ENCODE measurements at regions not wholly inside any gene's neighbourhood (a gene's known extent, or its start where the extent isn't known, plus 50 kb on each side); places are given as distances from the start of the nearest gene placed in this dataset.

DNA sequence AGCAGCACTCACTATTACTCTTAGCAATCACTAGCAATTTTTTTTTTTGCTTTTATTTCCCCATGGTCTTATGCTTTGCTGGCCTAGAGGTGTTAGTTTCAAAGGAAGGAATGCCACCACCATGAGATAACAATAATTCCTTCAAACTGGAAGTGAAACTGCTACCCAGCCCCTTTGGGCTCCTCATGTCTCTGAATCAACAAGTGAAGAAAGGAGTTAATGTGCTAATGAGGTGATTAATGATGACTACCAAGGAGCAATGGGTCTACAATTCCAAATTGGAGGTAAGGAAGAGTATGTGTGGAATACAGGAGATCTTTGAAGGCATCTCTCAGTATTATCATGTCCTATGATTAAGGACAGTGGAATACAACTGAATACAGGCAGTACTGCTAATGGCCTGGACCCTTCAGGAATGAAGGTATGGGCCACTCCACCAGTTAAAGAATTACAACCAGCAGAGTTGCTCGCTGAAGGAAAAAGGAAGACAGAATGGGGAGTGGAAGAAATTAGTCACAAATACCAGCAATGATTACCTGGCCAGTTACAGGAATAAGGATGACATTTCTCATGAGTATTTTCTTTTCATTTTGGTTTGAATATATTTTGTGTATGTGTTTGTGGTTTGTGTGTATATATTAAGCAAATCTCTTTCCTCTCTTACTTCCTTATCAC is 652.9 kb downstream of the ADGRL2 start:
- no peak for DNase-seq
- intact Hi-C loops (cut with micrococcal nuclease) = no loop called here
- no peak for ATAC-seq

DNA sequence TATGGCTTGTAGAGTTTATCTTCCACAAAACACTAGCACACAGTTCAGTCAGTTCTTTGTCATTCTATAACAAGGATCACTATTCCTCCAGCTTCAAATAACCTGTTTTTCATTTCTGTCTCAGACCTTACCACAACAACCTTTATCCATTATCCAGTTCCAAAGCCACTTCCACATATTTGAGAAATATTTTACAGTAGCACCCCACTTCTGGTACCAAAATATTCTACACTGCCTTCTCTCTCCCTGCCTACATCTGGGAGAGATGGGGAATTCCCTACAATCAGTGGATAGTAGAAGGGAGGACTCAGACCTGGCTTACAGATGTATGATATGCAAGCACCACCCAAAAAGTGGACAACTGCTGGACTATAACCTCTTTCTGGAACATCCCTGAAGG is 651.4 kb downstream of the ADGRL2 start:
- DNase-seq (no peak), ATAC-seq (no peak)
- intact Hi-C loops (cut with micrococcal nuclease) = no loop called here

DNA sequence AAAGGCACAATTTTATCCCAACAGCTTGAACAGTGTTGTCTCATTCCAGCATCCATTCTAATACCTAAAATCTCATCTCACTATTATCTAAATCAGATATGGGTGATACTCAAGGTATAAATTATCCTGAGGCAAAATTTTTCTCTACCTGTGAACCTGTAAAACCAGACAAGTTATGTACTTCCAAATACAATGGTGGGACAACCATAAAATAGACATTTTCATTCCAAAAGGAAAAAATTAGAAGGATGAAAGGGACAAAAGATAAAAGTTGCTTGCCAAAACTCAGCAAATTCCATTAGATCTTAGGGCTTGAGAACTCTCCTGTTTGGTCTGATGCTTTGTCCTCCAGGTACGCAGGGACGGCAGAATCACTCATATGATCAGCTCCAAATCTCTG is 650.5 kb downstream of the ADGRL2 start:
- intact Hi-C loops (cut with micrococcal nuclease) = no loop called here
- ATAC-seq = no peak

DNA sequence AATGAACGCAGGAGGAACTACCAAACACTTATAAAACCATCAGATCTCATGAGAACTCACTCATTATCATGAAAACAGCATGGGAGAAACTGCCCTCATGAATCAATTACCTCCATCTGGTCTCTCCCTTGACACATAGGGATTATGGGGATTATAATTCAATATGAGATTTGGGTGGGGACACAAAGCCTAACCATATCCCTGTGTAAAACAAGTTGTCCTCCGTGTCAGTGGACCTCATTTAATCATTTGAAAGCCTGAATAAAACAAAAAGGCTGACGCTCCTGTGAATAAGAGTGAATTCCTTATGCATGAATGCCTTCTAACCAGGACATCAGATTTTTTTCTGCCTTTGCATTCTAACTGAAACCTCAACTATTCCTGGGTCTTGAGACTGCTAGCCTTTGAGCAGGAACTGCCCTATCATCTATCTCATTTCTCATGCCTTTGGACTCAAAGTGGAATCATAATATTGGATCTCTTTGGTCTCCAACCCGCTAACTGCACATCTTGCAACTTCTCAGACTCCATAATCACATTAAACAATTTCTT is 648.8 kb downstream of the ADGRL2 start:
- no peak for DNase-seq
- intact Hi-C loops (cut with micrococcal nuclease) = no loop called here
- ATAC-seq = no peak

More for the DNA sequence above, 650.5 kb downstream of the ADGRL2 start:
- no peak for DNase-seq

DNA sequence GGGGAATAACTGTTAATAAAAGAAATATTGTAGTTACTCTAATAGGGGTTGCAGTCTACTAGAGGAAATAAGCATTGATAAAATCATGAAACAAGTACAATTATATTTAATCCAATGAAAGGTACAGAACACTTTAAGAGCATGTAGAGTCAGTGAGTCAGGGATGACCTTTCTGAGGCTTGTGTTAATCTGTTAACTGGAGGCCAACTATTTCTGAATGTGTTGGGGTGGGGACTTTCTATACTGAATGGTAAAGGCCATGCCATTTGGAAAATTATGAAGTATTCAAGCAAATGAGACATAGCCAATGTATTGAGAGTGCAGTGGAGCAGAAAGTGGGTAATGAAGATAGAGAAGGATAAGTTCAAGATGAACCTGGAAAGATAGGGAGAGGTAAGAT is 646.2 kb downstream of the ADGRL2 start:
- intact Hi-C loops (cut with micrococcal nuclease) = no loop called here
- no peak for ATAC-seq
- no peak for DNase-seq

DNA sequence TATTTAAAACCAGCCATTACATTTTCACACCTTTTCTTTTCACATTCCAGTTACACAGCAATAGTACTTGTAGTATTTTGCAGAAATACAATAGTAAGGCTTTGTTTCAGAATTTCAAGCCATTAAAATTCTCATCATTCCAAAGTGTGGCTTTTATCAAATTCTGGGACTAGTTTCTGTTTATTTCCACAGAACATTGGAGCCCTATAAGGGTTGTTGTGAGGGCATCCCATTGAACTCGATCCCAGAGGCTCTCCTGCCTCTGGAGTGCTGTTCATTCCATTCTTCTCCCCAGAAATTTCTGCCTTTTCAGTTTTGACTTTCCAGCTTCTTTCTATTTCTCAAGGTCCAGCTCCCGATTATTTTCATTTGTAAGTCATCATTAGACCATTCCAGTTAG is 645.5 kb downstream of the ADGRL2 start:
- DNase-seq (no peak), ATAC-seq (no peak)
- intact Hi-C loops (cut with micrococcal nuclease) = no loop called here

DNA sequence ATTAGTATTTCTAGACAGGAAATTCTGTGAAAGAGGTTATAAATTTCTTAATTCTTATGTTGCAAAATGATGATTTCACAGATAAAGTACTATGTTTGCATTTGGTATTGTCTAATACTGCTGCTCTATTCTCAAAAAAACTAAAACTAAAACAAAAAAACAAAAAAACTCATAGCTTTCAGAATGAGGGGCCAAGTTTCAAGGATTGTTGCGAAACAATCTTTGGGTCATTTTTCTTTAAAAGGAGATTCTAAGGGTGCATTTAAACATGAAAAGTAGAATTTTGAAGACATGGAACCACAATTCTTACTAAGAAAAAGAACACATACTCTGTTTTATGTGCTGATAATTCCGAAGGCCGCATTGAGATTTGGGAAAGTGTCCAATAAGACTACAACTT is 645.1 kb downstream of the ADGRL2 start:
- intact Hi-C loops (cut with micrococcal nuclease) = no loop called here
- ATAC-seq (no peak), DNase-seq (no peak)

DNA sequence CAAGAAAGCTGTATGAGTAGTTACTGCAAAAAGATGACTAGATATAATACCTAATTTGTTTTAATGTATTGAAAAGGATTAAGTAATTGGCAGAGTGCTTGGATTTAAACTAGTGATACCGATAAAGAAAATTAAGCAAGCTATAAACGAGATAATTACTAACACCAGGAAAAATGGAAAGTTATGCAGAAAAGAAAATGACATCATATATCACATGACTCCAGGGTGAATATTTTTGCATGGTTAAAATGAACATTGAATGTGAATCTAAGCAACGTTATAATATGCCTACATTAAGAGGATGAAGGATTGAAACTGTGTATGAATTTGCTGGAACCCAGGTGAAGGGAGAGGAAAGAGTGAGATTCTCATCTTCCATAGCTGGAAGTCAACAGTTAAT is 644.4 kb downstream of the ADGRL2 start:
- DNase-seq = no peak
- intact Hi-C loops (cut with micrococcal nuclease) = no loop called here
- no peak for ATAC-seq

DNA sequence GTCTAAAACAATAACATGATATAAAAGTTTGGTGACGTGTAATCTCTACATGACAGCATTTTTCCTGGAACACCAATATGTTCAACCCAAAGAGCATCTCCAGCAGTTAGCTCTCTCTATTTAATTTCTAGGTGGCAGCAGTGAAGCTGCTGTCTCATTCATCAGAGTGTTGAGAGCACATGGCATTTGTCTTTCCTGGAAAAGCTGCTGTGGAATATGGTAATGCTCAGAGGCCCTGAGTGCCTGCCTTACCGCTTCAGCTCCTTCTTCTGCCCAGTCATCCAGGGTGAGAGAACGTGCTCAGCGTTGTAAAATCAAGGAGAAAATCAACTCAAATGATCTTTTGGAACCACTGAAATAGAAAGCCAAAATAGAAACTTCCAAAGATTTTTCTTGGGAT is 640.7 kb downstream of the ADGRL2 start:
- intact Hi-C loops (cut with micrococcal nuclease) = no loop called here
- DNase-seq (no peak), ATAC-seq (no peak)

DNA sequence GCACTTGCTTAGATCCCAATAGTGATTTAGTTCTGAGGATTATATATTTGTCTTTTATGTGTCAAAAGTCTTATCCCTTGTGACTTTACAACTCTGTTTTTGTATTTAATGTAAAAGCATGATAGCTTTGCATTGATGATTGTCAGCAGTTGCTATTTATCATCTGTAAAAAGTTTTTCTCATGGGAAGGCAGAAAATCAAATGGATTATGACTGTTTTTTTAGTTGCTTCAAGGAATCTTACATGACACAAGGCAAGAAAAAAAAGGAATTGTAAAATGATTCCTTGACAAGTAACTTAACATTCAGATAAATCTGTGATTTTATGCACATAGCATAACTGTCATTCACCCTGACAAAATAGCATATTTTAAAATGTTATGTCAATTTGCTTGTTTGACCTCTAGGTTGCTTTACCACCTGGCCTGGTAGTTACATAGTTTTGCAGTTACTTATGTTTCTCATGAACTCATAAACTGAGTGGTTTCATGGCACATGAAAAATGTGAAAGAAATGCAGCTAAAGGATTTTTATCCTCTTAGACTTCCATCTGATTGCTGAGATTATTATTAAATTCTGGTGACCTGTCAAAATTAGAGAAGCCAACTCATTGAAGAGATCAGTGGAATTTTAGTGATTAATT is 622.6 kb downstream of the ADGRL2 start:
- ATAC-seq (no peak), DNase-seq (no peak)
- intact Hi-C loops (cut with micrococcal nuclease) = no loop called here

DNA sequence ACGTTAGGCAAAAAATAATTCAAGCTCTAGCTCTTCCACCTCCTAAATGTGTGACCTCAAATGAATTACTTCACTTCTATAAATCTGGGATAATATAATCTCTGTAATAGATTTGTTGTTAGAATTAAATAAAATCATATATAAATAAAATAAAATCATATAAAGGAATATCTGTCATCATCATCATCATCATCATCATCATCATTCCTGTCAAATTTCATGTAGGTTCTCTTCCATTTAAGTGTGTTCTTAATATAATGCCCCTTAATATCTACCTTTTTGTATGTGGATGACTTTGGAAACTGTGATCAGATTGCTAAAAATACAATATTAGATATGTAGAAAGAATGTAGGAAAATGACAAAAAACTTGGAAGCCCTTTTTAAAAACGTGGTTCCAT is 621.0 kb downstream of the ADGRL2 start:
- ATAC-seq (no peak), DNase-seq (no peak)
- intact Hi-C loops (cut with micrococcal nuclease) = no loop called here

DNA sequence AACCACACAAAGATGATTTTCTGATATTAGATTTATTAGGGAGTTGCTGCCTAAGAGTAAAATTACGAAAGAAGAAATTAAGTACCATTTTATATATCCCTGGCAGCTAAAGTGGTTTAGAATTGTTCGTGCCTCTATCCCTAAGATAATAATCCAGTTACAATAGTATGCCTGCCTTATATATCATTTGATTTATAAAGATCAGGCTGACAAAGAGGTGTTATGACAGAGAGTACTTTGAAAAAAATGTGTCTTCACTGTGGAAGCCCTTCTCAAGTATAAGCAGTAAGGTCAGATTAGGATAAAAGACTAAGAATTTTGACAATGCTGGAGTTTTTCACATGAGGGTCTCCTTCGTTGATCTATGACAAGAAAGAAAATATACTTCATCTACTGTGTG is 619.9 kb downstream of the ADGRL2 start:
- intact Hi-C loops (cut with micrococcal nuclease) = no loop called here
- no peak for ATAC-seq
- DNase-seq = no peak

DNA sequence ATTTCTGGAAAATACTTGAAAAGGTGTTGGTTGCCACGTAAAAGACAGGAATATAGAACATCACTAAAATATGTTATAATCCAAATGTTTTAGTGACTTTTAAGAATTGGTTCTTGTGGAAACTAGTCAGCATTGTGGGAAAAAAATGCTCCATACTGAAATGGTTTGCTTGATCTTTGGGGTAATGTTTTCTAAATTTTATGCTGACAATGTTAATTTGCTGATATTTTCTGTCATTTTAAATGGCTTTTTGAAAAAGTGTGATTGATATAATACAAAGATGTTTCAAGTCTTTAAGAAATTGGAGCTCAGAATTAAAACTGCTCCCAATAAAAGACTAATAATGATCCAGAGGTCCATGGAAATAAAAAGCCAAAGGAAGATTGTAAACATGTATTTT is 610.9 kb downstream of the ADGRL2 start:
- DNase-seq (no peak), ATAC-seq (no peak)
- intact Hi-C loops (cut with micrococcal nuclease) = no loop called here

DNA sequence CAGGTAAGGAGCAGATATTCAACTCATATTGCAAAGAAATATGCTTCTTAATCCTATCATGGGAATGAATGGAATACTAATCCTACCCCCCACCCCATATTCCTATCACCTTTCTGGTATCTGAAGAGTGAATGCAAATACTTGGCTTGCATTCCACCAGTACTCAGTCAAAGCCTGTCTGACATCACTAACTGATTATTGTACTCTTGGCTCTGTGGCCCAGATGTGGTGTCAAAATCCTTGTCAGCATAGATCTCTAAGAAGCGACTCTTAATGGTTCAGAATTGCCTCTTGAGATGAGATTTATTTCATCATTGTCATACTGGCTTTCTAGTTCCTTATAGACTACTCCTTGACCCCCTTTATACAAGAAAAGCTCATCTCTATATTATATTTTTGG is 604.6 kb downstream of the ADGRL2 start:
- intact Hi-C loops (cut with micrococcal nuclease) = no loop called here
- DNase-seq = no peak

DNA sequence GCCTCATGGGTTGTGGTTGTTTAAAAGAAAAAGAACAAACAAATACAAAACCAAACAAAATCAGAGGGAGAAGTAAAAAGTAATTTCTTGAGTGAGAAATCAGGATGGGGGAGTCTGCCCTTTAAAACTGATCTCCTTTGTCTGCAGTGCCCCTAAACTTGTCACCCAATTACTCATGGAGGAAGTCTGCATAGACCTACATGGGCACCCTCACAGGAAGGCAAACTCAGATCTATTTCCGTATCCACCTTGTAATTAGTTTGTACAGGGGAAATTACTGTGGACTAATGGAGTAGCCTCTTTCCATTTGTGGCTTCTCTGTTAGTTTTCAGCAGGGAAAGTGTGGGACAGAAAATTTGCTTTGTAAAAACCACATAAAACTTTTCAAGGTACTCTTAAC is 600.4 kb downstream of the ADGRL2 start:
- no peak for ATAC-seq
- intact Hi-C loops (cut with micrococcal nuclease) = no loop called here
- no peak for DNase-seq

More for the DNA sequence above, 604.6 kb downstream of the ADGRL2 start:
- no peak for ATAC-seq

DNA sequence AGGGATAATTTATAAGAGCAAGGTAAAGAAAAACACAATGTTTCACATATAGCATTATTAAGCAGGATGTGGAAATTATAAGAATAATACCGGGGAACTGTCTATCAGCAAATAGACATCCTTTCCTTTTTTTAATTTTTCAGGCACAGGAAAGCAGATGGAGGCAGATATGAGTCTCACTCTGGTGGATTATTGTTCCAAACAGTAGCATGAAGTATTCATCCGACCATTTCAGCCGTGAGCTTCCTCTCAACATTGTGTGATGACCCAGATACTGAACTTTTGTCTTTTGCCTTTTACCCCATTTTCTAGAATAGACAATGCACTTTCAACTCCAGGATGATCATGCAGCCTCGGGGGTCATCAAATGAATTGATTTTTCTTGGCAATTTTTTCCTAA is 599.8 kb downstream of the ADGRL2 start:
- intact Hi-C loops (cut with micrococcal nuclease) = no loop called here
- DNase-seq (no peak), ATAC-seq (no peak)

DNA sequence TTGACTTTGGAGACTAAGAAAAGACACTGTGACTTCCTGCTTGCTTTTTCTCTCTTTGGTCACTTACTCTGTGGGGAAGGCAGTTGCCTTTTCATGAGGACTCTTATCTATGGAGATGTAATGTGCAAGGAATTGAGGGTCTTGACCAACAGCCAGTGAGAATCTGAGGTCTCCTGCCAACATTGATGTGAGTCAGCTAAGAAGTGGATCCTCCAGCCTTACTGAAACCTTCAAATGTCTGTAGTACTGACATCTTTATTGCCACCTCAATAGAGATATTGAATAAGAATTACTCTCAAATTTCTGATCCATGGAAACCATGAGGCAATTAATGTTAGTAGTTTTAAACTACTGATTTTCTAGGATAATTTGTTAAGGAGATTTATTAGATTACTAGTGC is 598.4 kb downstream of the ADGRL2 start:
- no peak for DNase-seq
- intact Hi-C loops (cut with micrococcal nuclease) = no loop called here
- ATAC-seq = no peak

DNA sequence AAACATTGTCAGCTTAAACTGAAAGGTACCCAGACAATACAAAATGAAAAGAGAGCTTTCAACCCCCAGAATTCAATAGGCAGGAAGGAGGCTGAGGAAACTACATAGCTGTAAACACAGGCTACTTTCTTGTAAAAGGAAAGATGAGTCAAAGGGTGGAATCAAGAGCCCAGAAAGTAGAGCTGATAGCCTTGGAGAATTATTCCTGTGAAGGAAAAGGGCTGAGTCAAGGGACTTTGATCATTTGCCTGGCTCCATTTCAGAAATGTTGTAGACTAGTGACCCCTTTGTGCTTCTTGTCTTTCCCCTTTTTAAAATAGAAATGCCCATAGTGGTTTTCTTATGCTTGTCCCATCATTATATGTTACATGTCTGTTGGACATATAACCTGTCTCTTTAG is 597.6 kb downstream of the ADGRL2 start:
- DNase-seq (no peak), ATAC-seq (no peak)
- intact Hi-C loops (cut with micrococcal nuclease) = no loop called here

DNA sequence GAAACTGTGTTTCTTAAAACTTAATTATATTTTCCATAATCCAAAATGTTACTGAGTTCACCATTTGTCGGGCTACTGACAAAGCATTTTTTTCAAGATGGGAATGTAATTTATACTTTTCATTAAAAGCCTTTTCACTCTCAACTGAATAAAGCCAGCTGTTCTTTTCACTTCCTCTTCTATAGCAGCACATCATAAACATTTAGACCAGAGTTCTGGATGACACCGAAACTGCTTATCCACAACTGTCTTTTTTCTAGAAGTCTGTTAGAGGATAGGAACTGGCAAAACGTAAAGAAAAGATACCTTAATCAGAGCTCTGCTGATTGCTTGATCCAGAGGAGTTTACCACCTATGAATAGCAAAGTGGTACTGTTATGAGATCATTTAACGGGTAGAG is 594.7 kb downstream of the ADGRL2 start:
- intact Hi-C loops (cut with micrococcal nuclease) = no loop called here
- DNase-seq (no peak), ATAC-seq (no peak)

DNA sequence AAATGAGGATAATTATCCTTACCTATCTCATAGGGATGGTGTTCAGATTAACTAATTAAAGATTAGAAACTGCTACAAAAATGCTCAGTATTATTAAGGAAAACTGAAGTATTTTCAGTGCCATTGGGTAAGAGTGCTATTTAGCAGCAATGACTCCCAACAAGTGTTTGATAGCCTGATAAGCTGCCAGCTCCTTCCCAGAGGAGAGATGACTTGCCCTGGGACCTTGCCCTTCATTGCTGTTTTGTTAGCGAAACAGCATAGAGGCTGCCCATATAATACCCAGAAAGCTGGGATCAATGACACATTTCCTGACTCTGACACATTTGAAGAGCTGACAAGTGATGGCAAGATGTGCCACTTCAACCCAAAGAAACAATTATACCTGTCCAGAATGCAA is 592.2 kb downstream of the ADGRL2 start:
- intact Hi-C loops (cut with micrococcal nuclease) = no loop called here
- DNase-seq (no peak), ATAC-seq (no peak)

DNA sequence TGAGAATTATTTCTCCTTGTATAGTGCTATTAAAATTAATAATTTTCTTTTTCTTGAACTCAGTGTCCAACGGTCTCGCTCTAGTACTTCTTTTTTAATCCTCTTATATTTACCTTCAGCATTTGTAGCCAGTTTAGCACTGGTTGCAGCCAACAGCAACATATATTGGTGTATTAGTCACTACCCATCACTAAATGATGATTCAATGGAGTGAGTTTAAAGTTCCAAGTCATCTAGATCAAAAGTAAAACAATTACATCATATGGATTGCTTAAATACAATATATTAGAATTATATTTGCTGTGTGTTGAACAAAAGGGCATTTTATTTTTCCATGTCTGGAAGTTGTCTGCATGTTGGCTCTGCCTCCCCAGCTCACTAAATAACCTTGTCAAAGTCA is 591.8 kb downstream of the ADGRL2 start:
- DNase-seq (no peak), ATAC-seq (no peak)
- intact Hi-C loops (cut with micrococcal nuclease) = no loop called here
